ENCODE measurements at regions not wholly inside any gene's neighbourhood (a gene's known extent, or its start where the extent isn't known, plus 50 kb on each side); places are given as distances from the start of the nearest gene placed in this dataset.
A peak's percentile ranks its signal among the peaks of the same experiment; 100 is the strongest.
"Not testable (repeated sequence)": the region's sequence is repeated elsewhere in the genome, so short reads cannot be mapped to it uniquely, and the experiment has no call there.

- no peak for DNase-seq
Observed at GRCh38 chr10:84571146-84571545, 242.8 kb downstream of the CCSER2 start.

GRCh38 chr10:84574102-84574501 is 245.7 kb downstream of the CCSER2 start:
- no peak for DNase-seq

GRCh38 chr10:84581976-84582375 is 253.6 kb downstream of the CCSER2 start:
- DNase-seq, result no peak

- no peak for DNase-seq
Observed at GRCh38 chr10:84583501-84583900, 255.1 kb downstream of the CCSER2 start.

GRCh38 chr10:84587789-84588188 is 259.4 kb downstream of the CCSER2 start:
- no peak for DNase-seq

- no peak for DNase-seq
Observed at GRCh38 chr10:84588426-84588825, 260.0 kb downstream of the CCSER2 start.

GRCh38 chr10:84588971-84589370 is 260.6 kb downstream of the CCSER2 start:
- DNase-seq, result no peak

GRCh38 chr10:84589526-84590205 is 261.3 kb downstream of the CCSER2 start:
- DNase-seq, result no peak

GRCh38 chr10:84590327-84591193 is 262.2 kb downstream of the CCSER2 start:
- no peak for DNase-seq

- DNase-seq, result no peak
Observed at GRCh38 chr10:84593506-84593905, 265.1 kb downstream of the CCSER2 start.

- DNase-seq, result no peak
Observed at GRCh38 chr10:84596585-84596984, 268.2 kb downstream of the CCSER2 start.

- DNase-seq, result no peak
Observed at GRCh38 chr10:84599254-84599653, 270.9 kb downstream of the CCSER2 start.

- no peak for DNase-seq
Observed at GRCh38 chr10:84600947-84601346, 272.6 kb downstream of the CCSER2 start.

GRCh38 chr10:84602543-84602942 is 274.2 kb downstream of the CCSER2 start:
- not testable (repeated sequence) for DNase-seq

GRCh38 chr10:84603971-84604370 is 275.6 kb downstream of the CCSER2 start:
- no peak for DNase-seq

GRCh38 chr10:84605802-84606201 is 277.4 kb downstream of the CCSER2 start:
- DNase-seq, result no peak

- DNase-seq, result no peak
Observed at GRCh38 chr10:84606428-84606827, 278.0 kb downstream of the CCSER2 start.

- no peak for DNase-seq
Observed at GRCh38 chr10:84607044-84607443, 278.7 kb downstream of the CCSER2 start.

GRCh38 chr10:84607523-84607922 is 279.1 kb downstream of the CCSER2 start:
- DNase-seq, result no peak

- DNase-seq, result no peak
Observed at GRCh38 chr10:84608126-84608525, 279.7 kb downstream of the CCSER2 start.

- DNase-seq, result peak; percentile 1
Observed at GRCh38 chr10:84613336-84614021, 285.1 kb downstream of the CCSER2 start.

GRCh38 chr10:84626397-84627087 is 298.2 kb downstream of the CCSER2 start:
- DNase-seq, result no peak

GRCh38 chr10:84632866-84633265 is 304.5 kb downstream of the CCSER2 start:
- no peak for DNase-seq

All from fibroblast of skin of abdomen (primary cell).